ENCODE measurements at regions not wholly inside any gene's neighbourhood (a gene's known extent, or its start where the extent isn't known, plus 50 kb on each side); places are given as distances from the start of the nearest gene placed in this dataset.
"Not testable (repeated sequence)": the region's sequence is repeated elsewhere in the genome, so short reads cannot be mapped to it uniquely, and the experiment has no call there.

DNA sequence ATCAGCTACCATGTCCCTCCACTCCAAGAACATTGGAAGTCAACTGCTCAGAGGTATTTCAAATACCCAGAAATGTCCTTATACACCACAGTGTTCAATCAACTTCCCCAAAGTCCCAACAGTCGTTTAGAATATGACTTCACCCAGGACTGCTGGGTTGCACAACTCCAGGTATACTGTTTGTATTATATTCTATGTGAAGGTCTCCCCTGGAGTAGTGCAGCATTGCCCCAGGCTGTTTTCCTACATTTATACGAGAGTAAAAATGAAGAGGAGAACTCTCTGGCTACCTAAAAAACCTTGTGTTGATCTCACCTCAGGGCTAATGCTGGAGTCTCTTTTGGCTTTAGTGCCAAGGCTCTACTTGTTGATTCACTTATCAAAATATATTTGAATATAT lies 183.6 kb upstream of the MAP3K1 start:
- no peaks in the 10 kb centered on the region for H3K27me3 ChIP-seq
- no peaks in the 10 kb centered on the region for H3K36me3 ChIP-seq
- no peak overlapping the region for H3K4me3 ChIP-seq
- no peaks in the 10 kb centered on the region for H3K4me1 ChIP-seq
- no peak overlapping the region for H3K27ac ChIP-seq
- H3K9me3 ChIP-seq, result peaks cover 0 to 7% of the 10 kb centered on the region in 2 donors
- DNase-seq (ENCODE audit: low spot score), result no peak
- TF ChIP-seq, protein P1, sequence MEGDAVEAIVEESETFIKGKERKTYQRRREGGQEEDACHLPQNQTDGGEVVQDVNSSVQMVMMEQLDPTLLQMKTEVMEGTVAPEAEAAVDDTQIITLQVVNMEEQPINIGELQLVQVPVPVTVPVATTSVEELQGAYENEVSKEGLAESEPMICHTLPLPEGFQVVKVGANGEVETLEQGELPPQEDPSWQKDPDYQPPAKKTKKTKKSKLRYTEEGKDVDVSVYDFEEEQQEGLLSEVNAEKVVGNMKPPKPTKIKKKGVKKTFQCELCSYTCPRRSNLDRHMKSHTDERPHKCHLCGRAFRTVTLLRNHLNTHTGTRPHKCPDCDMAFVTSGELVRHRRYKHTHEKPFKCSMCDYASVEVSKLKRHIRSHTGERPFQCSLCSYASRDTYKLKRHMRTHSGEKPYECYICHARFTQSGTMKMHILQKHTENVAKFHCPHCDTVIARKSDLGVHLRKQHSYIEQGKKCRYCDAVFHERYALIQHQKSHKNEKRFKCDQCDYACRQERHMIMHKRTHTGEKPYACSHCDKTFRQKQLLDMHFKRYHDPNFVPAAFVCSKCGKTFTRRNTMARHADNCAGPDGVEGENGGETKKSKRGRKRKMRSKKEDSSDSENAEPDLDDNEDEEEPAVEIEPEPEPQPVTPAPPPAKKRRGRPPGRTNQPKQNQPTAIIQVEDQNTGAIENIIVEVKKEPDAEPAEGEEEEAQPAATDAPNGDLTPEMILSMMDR (IDR thresholded peaks at IDR 0.05), result no peak

DNA sequence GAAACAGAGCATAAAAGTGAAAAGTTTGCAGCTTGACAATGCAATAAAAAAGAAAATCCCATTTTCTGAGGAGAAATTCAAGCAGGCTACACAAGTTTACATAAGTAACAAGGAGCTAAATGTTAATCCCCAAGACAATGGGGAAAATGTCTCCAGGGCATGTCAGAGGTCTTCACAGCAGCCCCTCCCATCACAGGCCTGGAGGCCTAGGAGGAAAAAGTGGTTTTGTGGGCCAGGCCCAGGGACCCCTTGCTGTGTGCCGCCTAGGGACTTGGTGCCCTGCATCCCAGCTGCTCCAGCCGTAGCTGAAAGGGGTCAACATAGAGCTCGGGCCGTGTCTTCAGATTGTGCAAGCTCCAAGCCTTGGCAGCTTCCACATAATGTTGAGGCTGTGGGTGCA lies 186.7 kb upstream of the MAP3K1 start:
- not testable (repeated sequence) for DNase-seq (ENCODE audit: low spot score); H3K36me3 ChIP-seq; H3K9me3 ChIP-seq; H3K4me3 ChIP-seq; H3K27me3 ChIP-seq; H3K4me1 ChIP-seq; H3K27ac ChIP-seq

DNA sequence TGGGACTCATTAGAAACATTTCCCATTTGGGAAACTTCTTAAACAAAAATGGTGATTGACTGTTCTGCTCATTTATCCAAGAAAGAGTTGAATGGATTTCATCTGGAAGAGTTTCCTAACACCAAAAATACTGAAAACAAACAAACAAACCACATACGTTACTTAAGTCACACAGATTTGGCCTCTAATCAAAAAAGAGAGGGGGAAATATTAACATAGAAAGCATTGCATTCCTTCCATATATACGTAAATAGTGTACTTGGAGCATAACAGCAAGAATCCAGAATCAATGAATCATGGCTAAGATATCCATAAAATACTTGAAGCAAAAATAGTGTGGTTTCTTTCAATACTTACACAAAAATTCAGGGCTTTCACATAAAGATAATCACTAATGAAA lies 189.8 kb upstream of the MAP3K1 start:
- no peak overlapping the region for H3K4me3 ChIP-seq
- no peak overlapping the region for H3K27ac ChIP-seq
- H3K27me3 ChIP-seq, result no peaks in the 10 kb centered on the region
- DNase-seq (ENCODE audit: low spot score), result no peak
- TF ChIP-seq, protein P1 (IDR thresholded peaks at IDR 0.05), result no peak
- no peaks in the 10 kb centered on the region for H3K36me3 ChIP-seq
- H3K9me3 ChIP-seq, result peaks cover 0 to 22% of the 10 kb centered on the region in 2 donors
- H3K4me1 ChIP-seq, result no peaks in the 10 kb centered on the region

DNA sequence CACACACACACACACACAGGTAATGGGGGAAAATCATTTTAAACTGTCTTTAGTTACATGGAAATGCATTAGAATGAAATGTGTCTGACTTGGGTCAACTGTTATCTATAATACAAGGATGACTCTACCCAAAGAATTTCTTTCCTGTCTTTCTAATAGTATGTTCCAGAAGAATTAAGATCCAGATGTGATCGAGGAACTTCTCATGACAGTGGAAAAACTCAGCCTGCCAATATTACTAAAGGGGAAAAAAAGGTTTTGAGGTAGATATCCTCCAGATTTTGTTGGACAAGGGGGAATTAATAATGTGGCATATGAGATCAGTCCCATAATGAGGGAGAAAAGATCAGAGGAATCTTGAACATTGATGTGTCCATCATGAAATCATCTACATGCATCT lies 190.6 kb upstream of the MAP3K1 start:
- Histone ChIP-seq H3K4me3 (no peak overlapping the region), H3K27me3 (no peaks in the 10 kb centered on the region), H3K36me3 (no peaks in the 10 kb centered on the region), H3K4me1 (no peaks in the 10 kb centered on the region), H3K27ac (no peak overlapping the region), H3K9me3 (peaks cover 0 to 28% of the 10 kb centered on the region in 2 donors)
- no peak for DNase-seq (ENCODE audit: low spot score)
- TF ChIP-seq, protein P1 (IDR thresholded peaks at IDR 0.05), result no peak

DNA sequence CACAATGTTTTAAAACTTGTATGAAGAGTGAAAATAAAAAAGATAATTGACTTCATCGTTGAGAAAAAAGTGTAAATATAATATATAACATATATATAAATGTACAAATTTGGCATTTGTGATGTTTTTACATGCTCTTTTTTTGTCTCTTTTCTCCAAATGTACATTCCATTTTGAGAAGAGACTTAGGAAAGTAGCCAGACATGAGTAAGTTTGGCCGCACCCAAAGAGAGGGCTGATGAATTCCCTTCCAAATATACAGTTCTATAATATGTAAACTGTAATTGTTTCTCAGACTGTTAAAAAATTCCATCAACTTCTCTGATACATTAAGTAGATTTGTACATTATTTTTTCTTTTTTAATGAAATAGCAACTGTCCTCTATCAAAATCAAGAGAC lies 193.2 kb upstream of the MAP3K1 start:
- DNase-seq (ENCODE audit: low spot score), result no peak
- Histone ChIP-seq H3K4me3 (no peak overlapping the region), H3K27me3 (no peaks in the 10 kb centered on the region), H3K36me3 (no peaks in the 10 kb centered on the region), H3K9me3 (peaks cover 0 to 30% of the 10 kb centered on the region in 2 donors), H3K4me1 (peaks cover 0 to 1% of the 10 kb centered on the region in 2 donors), H3K27ac (no peak overlapping the region)
- TF ChIP-seq, protein P1 (IDR thresholded peaks at IDR 0.05), result no peak

DNA sequence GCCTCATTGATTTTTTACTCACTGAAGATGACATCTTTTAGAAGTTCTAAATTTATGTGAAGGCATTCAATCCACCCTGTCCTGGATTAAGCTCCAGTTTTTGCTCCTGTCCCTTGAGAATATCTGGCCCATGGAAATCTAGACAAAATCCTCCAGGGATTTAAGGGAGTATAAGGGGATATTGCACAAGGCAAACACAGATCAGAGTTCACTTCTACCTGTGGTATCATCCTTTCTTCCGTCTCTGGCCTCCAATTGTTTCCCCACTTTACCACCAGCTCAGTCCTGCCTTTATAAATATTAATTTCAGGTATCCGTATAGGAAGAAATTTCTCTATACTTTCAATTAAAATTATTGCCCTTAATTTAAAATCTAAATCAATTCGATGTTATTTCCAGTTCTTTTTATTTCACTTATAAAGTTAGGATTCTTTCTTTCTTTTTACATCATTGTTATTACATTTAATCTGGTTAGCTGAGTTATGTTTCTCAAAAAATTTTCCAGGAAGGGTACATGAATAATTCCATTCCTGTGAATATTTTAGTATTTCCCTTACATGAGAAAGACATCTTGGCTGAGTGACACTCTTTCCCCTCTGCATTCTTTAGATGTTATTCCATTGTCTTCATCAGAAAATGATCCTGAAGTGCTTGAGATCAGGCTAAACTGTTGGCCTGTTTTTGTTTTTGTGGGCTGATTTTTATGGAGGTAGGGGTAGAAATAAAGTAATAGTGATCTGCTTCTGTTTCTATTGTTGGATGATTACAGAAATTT lies 194.3 kb upstream of the MAP3K1 start:
- Histone ChIP-seq H3K27ac (no peak overlapping the region), H3K4me1 (peaks cover 0 to 12% of the 10 kb centered on the region in 2 donors), H3K36me3 (no peaks in the 10 kb centered on the region), H3K27me3 (no peaks in the 10 kb centered on the region), H3K9me3 (peaks cover 0 to 30% of the 10 kb centered on the region in 2 donors), H3K4me3 (no peak overlapping the region)
- no peak for DNase-seq (ENCODE audit: low spot score)
- TF ChIP-seq, protein P1 (IDR thresholded peaks at IDR 0.05), result no peak

Data from right atrium auricular region (tissue), 2 donors.